ENCODE measurements at regions not wholly inside any gene's neighbourhood (a gene's known extent, or its start where the extent isn't known, plus 50 kb on each side); places are given as distances from the start of the nearest gene placed in this dataset.

GRCh38 chr20:40276301-40276700 is 412.7 kb downstream of the MAFB start:
- no peak for TF ChIP-seq GRHL2 (CRISPR knock-in tag; IDR thresholded peaks at IDR 0.05; ENCODE audit: insufficient replicate concordance, severe bottlenecking)
- TF ChIP-seq, protein P1, sequence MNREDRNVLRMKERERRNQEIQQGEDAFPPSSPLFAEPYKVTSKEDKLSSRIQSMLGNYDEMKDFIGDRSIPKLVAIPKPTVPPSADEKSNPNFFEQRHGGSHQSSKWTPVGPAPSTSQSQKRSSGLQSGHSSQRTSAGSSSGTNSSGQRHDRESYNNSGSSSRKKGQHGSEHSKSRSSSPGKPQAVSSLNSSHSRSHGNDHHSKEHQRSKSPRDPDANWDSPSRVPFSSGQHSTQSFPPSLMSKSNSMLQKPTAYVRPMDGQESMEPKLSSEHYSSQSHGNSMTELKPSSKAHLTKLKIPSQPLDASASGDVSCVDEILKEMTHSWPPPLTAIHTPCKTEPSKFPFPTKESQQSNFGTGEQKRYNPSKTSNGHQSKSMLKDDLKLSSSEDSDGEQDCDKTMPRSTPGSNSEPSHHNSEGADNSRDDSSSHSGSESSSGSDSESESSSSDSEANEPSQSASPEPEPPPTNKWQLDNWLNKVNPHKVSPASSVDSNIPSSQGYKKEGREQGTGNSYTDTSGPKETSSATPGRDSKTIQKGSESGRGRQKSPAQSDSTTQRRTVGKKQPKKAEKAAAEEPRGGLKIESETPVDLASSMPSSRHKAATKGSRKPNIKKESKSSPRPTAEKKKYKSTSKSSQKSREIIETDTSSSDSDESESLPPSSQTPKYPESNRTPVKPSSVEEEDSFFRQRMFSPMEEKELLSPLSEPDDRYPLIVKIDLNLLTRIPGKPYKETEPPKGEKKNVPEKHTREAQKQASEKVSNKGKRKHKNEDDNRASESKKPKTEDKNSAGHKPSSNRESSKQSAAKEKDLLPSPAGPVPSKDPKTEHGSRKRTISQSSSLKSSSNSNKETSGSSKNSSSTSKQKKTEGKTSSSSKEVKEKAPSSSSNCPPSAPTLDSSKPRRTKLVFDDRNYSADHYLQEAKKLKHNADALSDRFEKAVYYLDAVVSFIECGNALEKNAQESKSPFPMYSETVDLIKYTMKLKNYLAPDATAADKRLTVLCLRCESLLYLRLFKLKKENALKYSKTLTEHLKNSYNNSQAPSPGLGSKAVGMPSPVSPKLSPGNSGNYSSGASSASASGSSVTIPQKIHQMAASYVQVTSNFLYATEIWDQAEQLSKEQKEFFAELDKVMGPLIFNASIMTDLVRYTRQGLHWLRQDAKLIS (CRISPR knock-in tag; IDR thresholded peaks at IDR 0.05; ENCODE audit: borderline replicate concordance) = no peak
- TF ChIP-seq, protein P2, sequence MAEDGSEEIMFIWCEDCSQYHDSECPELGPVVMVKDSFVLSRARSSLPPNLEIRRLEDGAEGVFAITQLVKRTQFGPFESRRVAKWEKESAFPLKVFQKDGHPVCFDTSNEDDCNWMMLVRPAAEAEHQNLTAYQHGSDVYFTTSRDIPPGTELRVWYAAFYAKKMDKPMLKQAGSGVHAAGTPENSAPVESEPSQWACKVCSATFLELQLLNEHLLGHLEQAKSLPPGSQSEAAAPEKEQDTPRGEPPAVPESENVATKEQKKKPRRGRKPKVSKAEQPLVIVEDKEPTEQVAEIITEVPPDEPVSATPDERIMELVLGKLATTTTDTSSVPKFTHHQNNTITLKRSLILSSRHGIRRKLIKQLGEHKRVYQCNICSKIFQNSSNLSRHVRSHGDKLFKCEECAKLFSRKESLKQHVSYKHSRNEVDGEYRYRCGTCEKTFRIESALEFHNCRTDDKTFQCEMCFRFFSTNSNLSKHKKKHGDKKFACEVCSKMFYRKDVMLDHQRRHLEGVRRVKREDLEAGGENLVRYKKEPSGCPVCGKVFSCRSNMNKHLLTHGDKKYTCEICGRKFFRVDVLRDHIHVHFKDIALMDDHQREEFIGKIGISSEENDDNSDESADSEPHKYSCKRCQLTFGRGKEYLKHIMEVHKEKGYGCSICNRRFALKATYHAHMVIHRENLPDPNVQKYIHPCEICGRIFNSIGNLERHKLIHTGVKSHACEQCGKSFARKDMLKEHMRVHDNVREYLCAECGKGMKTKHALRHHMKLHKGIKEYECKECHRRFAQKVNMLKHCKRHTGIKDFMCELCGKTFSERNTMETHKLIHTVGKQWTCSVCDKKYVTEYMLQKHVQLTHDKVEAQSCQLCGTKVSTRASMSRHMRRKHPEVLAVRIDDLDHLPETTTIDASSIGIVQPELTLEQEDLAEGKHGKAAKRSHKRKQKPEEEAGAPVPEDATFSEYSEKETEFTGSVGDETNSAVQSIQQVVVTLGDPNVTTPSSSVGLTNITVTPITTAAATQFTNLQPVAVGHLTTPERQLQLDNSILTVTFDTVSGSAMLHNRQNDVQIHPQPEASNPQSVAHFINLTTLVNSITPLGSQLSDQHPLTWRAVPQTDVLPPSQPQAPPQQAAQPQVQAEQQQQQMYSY (CRISPR knock-in tag; IDR thresholded peaks at IDR 0.05) = no peak
- TF ChIP-seq CTCF (IDR thresholded peaks at IDR 0.05) = no peak
- TF ChIP-seq TP53 (CRISPR knock-in tag; IDR thresholded peaks at IDR 0.05) = no peak
- TF ChIP-seq FOXJ3 (CRISPR knock-in tag; IDR thresholded peaks at IDR 0.05; ENCODE audit: borderline replicate concordance) = no peak
- no peak for TF ChIP-seq ATF3 (CRISPR knock-in tag; conservative IDR thresholded peaks at IDR 0.05)
- TF ChIP-seq, protein P3, sequence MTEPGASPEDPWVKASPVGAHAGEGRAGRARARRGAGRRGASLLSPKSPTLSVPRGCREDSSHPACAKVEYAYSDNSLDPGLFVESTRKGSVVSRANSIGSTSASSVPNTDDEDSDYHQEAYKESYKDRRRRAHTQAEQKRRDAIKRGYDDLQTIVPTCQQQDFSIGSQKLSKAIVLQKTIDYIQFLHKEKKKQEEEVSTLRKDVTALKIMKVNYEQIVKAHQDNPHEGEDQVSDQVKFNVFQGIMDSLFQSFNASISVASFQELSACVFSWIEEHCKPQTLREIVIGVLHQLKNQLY (CRISPR knock-in tag; IDR thresholded peaks at IDR 0.05) = no peak
- no peak for TF ChIP-seq NR2C2 (CRISPR knock-in tag; IDR thresholded peaks at IDR 0.05)
- no peak for TF ChIP-seq ZNF671 (CRISPR knock-in tag; IDR thresholded peaks at IDR 0.05)

Data from WTC11 (cell line).